Neutrophil (primary cell): ENCODE measurements at regions not wholly inside any gene's neighbourhood (a gene's known extent, or its start where the extent isn't known, plus 50 kb on each side); places are given as distances from the start of the nearest gene placed in this dataset.

Experiments
- H3K27ac ChIP-seq: fragments of 200-600 bp; sonication (generic); 2 replicates; pipeline ENCODE4 v1.5.1; 2016; ENCODE audit warnings: mild to moderate bottlenecking, moderate library complexity
- H3K27me3 ChIP-seq: fragments of 200-600 bp; sonication (generic); 2 replicates; pipeline ENCODE4 v1.6.0; 2016; ENCODE audit warnings: mild to moderate bottlenecking
- H3K36me3 ChIP-seq: fragments of 200-600 bp; sonication (generic); 2 replicates; pipeline ENCODE4 v1.5.1; 2017
- H3K4me1 ChIP-seq, 2 experiments: fragments of 200-600 bp in 1 of 2; sonication (generic) in 1 of 2; 1 replicate in 1 of 2; 2 replicates in 1 of 2; pipeline versions ENCODE4 v1.5.1 to v1.6.1; 2013 to 2016; ENCODE audit warnings: low read depth in 1 of 2, low read length in 1 of 2, mild to moderate bottlenecking in 1 of 2, moderate library complexity in 1 of 2; ENCODE audit not compliant: control insufficient read depth in 1 of 2, insufficient read depth in 1 of 2
- H3K4me3 ChIP-seq, 2 experiments: fragments of 200-600 bp in 1 of 2; sonication (generic) in 1 of 2; 1 replicate in 1 of 2; 2 replicates in 1 of 2; pipeline ENCODE4 v1.5.1; 2013 to 2016; ENCODE audit warnings: low read depth in 1 of 2, low read length in 1 of 2, mild to moderate bottlenecking in 1 of 2, moderate library complexity in 1 of 2
- H3K9me3 ChIP-seq: fragments of 200-600 bp; sonication (generic); 2 replicates; pipeline ENCODE4 v1.5.1; 2016
- TF ChIP-seq, protein P1 (sequence below): fragments of 200-600 bp; sonication (generic); IDR thresholded peaks from 2 replicates; pipeline ENCODE4 v1.5.1; 2016; ENCODE audit warnings: antibody characterized with exemption

DNA sequence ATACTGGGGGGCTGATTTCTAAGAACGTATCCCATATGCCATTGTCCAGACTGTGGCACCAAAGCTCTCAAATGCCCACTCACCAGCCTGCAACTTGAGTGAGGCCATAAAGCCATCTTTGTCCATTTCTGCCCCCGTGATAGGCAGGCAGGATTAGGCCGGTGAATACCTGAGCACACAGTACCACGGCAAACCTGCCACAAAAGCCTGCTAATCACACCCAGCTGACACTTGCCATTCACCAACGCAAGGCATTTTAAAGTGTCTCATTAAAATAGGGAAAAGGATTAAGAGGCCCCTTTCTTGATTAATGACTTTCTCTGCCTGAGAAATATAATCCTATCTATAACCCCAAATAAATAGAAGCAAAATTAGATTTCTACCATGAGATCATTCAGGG, 111.4 kb upstream of the NANOS1 start:
- no peak overlapping the region for H3K4me3 ChIP-seq
- H3K4me1 ChIP-seq: no peaks in the 10 kb centered on the region
- H3K27me3 ChIP-seq: peaks cover 22% of the 10 kb centered on the region
- TF ChIP-seq, protein P1, sequence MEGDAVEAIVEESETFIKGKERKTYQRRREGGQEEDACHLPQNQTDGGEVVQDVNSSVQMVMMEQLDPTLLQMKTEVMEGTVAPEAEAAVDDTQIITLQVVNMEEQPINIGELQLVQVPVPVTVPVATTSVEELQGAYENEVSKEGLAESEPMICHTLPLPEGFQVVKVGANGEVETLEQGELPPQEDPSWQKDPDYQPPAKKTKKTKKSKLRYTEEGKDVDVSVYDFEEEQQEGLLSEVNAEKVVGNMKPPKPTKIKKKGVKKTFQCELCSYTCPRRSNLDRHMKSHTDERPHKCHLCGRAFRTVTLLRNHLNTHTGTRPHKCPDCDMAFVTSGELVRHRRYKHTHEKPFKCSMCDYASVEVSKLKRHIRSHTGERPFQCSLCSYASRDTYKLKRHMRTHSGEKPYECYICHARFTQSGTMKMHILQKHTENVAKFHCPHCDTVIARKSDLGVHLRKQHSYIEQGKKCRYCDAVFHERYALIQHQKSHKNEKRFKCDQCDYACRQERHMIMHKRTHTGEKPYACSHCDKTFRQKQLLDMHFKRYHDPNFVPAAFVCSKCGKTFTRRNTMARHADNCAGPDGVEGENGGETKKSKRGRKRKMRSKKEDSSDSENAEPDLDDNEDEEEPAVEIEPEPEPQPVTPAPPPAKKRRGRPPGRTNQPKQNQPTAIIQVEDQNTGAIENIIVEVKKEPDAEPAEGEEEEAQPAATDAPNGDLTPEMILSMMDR: no peak
- no peaks in the 10 kb centered on the region for H3K36me3 ChIP-seq
- H3K27ac ChIP-seq: no peak overlapping the region
- H3K9me3 ChIP-seq: no peaks in the 10 kb centered on the region

DNA sequence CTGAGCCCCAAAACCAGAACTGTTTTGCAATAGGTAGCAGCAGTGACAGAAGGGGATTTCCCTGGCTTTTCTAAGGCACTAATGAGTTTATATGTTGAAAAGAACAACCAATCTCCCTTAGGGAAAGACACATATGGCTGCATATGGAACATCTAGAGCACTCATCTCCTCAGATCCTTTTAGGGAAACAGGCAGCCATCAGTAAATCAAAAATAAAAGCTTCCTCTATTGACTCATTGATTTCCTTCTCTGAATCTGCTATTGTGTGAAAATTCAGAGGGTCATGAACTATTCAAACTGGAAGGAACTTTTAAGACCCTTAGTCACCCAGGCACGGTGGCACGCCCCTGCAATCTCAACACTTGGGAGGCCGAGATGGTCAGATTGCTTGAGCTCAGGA, 110.9 kb upstream of the NANOS1 start:
- H3K27me3 ChIP-seq: peaks cover 22% of the 10 kb centered on the region
- H3K36me3 ChIP-seq: no peaks in the 10 kb centered on the region

DNA sequence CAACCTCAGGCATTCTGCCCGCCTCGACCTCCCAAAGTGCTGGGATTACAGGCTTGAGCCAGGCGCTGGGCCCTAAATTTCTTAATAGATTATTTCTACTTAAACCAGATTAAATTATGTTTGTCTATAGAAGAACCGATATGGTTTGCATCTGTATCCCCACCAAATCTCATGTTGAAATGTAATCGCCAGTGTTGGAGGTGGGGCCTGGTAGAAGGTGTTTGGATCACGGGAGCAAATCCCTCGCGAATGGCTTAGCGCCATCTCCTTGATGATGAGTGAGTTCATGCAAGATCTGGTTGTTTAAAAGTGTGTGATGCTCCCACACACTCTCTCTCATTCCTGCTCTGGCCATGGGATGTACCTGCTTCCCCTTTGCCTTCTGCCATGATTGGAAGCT, 109.3 kb upstream of the NANOS1 start:
- Histone ChIP-seq H3K4me3 (no peak overlapping the region), H3K4me1 (no peaks in the 10 kb centered on the region), H3K36me3 (no peaks in the 10 kb centered on the region), H3K27ac (no peak overlapping the region), H3K9me3 (no peaks in the 10 kb centered on the region), H3K27me3 (peaks cover 18% of the 10 kb centered on the region)
- TF ChIP-seq, protein P1: no peak

More for the DNA sequence above, 110.9 kb upstream of the NANOS1 start:
- H3K4me3 ChIP-seq: no peak overlapping the region
- no peaks in the 10 kb centered on the region for H3K9me3 ChIP-seq
- no peaks in the 10 kb centered on the region for H3K4me1 ChIP-seq
- no peak overlapping the region for H3K27ac ChIP-seq
- TF ChIP-seq, protein P1: no peak

DNA sequence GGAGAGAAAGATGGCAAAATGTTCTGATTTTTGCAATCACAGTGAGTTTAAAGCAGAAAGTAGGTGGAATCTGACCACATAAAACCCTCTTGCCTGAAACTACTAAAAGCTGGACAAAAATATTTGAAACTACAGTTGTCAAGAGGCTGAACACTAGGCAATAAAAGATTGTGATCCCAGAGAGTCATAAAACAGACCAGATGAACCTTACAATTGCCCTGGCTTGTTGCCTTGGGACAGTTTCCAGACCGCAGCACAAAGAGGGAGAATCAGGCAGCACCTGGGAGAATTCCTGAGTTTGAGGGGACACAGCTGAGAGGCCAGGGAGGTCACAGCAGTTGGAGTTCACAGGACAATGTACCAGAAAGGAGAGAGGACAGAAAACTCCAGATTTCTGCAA, 107.3 kb upstream of the NANOS1 start:
- Histone ChIP-seq H3K4me1 (no peaks in the 10 kb centered on the region), H3K27ac (no peak overlapping the region), H3K36me3 (no peaks in the 10 kb centered on the region), H3K27me3 (peaks cover 18% of the 10 kb centered on the region), H3K4me3 (no peak overlapping the region), H3K9me3 (no peaks in the 10 kb centered on the region)
- TF ChIP-seq, protein P1: no peak

DNA sequence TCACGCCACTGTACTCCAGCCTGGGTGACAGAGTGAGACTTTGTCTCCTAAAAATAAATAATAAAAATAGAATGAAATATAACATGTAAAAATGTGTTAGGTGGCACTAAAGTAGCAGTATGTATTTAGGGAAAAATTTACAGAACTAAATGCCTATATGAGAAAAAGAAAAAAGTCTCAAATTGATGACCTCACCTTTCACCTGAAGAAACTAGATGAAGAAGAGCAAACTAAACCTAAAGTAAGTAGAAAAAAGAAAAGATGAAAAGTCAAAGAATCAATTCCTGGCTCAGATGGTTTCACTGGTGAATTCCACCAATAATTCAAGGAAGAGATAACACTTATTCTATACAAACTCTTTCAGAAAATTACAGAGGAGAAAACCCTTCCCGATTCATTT, 106.5 kb upstream of the NANOS1 start:
- H3K4me3 ChIP-seq: no peak overlapping the region
- H3K9me3 ChIP-seq: no peaks in the 10 kb centered on the region
- no peaks in the 10 kb centered on the region for H3K36me3 ChIP-seq
- no peaks in the 10 kb centered on the region for H3K4me1 ChIP-seq
- H3K27ac ChIP-seq: no peak overlapping the region
- peaks cover 18% of the 10 kb centered on the region for H3K27me3 ChIP-seq
- TF ChIP-seq, protein P1: no peak

DNA sequence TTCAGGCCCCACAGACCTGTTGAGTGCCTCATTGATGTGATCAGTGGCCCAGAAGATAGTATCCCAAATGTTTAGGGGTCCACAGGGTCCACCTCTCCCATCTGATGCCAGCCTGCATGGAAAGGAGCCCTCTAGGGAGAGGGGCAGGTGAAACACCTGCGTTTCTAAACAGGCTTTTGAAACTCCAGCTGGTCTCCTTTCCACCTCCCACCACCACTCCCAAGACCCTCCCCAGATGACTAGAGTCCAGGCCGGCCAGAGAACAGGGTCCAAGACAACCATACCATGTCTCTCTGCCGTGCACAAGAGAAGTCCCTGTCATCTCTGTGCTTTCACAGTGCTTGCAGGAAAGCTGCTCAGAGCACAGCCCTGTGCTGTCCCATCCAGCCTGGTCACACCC, 105.0 kb upstream of the NANOS1 start:
- Histone ChIP-seq H3K27ac (no peak overlapping the region), H3K4me3 (no peak overlapping the region), H3K9me3 (no peaks in the 10 kb centered on the region), H3K4me1 (no peaks in the 10 kb centered on the region), H3K36me3 (no peaks in the 10 kb centered on the region), H3K27me3 (peaks cover 18% of the 10 kb centered on the region)
- TF ChIP-seq, protein P1: no peak
